ENCODE measurements at regions not wholly inside any gene's neighbourhood (a gene's known extent, or its start where the extent isn't known, plus 50 kb on each side); places are given as distances from the start of the nearest gene placed in this dataset.

GRCh38 chr4:11842620-11843263, 414.0 kb upstream of the HS3ST1 start:
- H3K4me3 ChIP-seq (ENCODE audit: low read length), result no peak overlapping the region
- H4K20me1 ChIP-seq (ENCODE audit: insufficient read depth), result no peaks in the 10 kb centered on the region
- H3K36me3 ChIP-seq (ENCODE audit: insufficient read depth, low read length), result no peaks in the 10 kb centered on the region
- no peaks in the 10 kb centered on the region for H3K27me3 ChIP-seq (ENCODE audit: insufficient read depth, low read depth, low read length)
- H3K27ac ChIP-seq (ENCODE audit: low read length), result no peak overlapping the region
- no peak overlapping the region for H3K9ac ChIP-seq (ENCODE audit: low read length)
- TF ChIP-seq REST (IDR thresholded peaks at IDR 0.05; ENCODE audit: borderline replicate concordance) (no peak), CTCF (IDR thresholded peaks at IDR 0.05; ENCODE audit: poor library complexity, severe bottlenecking) (no peak), SMC3 (conservative IDR thresholded peaks at IDR 0.05; ENCODE audit: poor library complexity) (no peak), EZH2 (IDR thresholded peaks at IDR 0.05; ENCODE audit: borderline replicate concordance, insufficient read depth, low read length, poor library complexity, severe bottlenecking) (no peak), TAF1 (IDR thresholded peaks at IDR 0.05; ENCODE audit: low read depth) (no peak), RAD21 (conservative IDR thresholded peaks at IDR 0.05) (no peak), MXI1 (conservative IDR thresholded peaks at IDR 0.05; ENCODE audit: poor library complexity, severe bottlenecking) (no peak), POLR2AphosphoS5 (IDR thresholded peaks at IDR 0.05) (no peak), EP300 (conservative IDR thresholded peaks at IDR 0.05; ENCODE audit: poor library complexity, severe bottlenecking) (no peak)
- H3K79me2 ChIP-seq (replicated peaks; ENCODE audit: insufficient read depth, low read length), result no peaks in the 10 kb centered on the region
- H2AFZ ChIP-seq (ENCODE audit: low read depth, low read length), result no peak overlapping the region
- H3K9me3 ChIP-seq (ENCODE audit: low read length), result no peaks in the 10 kb centered on the region
- no peaks in the 10 kb centered on the region for H3K9me2 ChIP-seq (ENCODE audit: insufficient read depth, low read length)
- no peaks in the 10 kb centered on the region for H3F3A ChIP-seq (ENCODE audit: insufficient read depth, low read length, poor library complexity, severe bottlenecking)
- no peak overlapping the region for H3K4me2 ChIP-seq (ENCODE audit: low read length)

GRCh38 chr4:11839889-11840288, 411.2 kb upstream of the HS3ST1 start:
- Histone ChIP-seq H3K4me3 (ENCODE audit: low read length) (no peak overlapping the region), H3K27me3 (ENCODE audit: insufficient read depth, low read depth, low read length) (no peaks in the 10 kb centered on the region), H3K9me2 (ENCODE audit: insufficient read depth, low read length) (no peaks in the 10 kb centered on the region), H4K20me1 (ENCODE audit: insufficient read depth) (no peaks in the 10 kb centered on the region), H3F3A (ENCODE audit: insufficient read depth, low read length, poor library complexity, severe bottlenecking) (no peaks in the 10 kb centered on the region), H3K9ac (ENCODE audit: low read length) (no peak overlapping the region), H3K36me3 (ENCODE audit: insufficient read depth, low read length) (no peaks in the 10 kb centered on the region), H3K27ac (ENCODE audit: low read length) (no peak overlapping the region), H3K9me3 (ENCODE audit: low read length) (no peaks in the 10 kb centered on the region), H3K79me2 (replicated peaks; ENCODE audit: insufficient read depth, low read length) (no peaks in the 10 kb centered on the region), H3K4me2 (ENCODE audit: low read length) (no peak overlapping the region), H2AFZ (ENCODE audit: low read depth, low read length) (no peak overlapping the region)
- TF ChIP-seq MXI1 (conservative IDR thresholded peaks at IDR 0.05; ENCODE audit: poor library complexity, severe bottlenecking), result no peak
- TF ChIP-seq REST (IDR thresholded peaks at IDR 0.05; ENCODE audit: borderline replicate concordance), result no peak
- no peak for TF ChIP-seq EP300 (conservative IDR thresholded peaks at IDR 0.05; ENCODE audit: poor library complexity, severe bottlenecking)
- no peak for TF ChIP-seq CTCF (IDR thresholded peaks at IDR 0.05; ENCODE audit: poor library complexity, severe bottlenecking)
- no peak for TF ChIP-seq EZH2 (IDR thresholded peaks at IDR 0.05; ENCODE audit: borderline replicate concordance, insufficient read depth, low read length, poor library complexity, severe bottlenecking)
